HFFc6 (cell line): ENCODE measurements at regions not wholly inside any gene's neighbourhood (a gene's known extent, or its start where the extent isn't known, plus 50 kb on each side); places are given as distances from the start of the nearest gene placed in this dataset.
"Not testable (repeated sequence)": the region's sequence is repeated elsewhere in the genome, so short reads cannot be mapped to it uniquely, and the experiment has no call there.

Source experiments
- DNase-seq: peaks from one replicate; pipeline ENCODE4 v3.0.0-alpha.2; 2018
- H3K27ac Mint-ChIP-seq: 2 replicates; pipeline ENCODE4 v1.8.0; 2020; ENCODE audit warnings: mild to moderate bottlenecking, mixed read lengths
- H3K27me3 Mint-ChIP-seq: 2 replicates; pipeline ENCODE4 v1.8.0; 2021; ENCODE audit warnings: mild to moderate bottlenecking, moderate library complexity, mixed read lengths; ENCODE audit not compliant: insufficient read depth
- H3K36me3 Mint-ChIP-seq: 2 replicates; pipeline ENCODE4 v1.8.0; 2021; ENCODE audit warnings: low read depth, mixed read lengths
- H3K4me1 Mint-ChIP-seq: 2 replicates; pipeline ENCODE4 v1.8.0; 2020; ENCODE audit warnings: low read depth, mixed read lengths
- H3K4me3 Mint-ChIP-seq: 2 replicates; pipeline ENCODE4 v1.8.0; 2020; ENCODE audit warnings: mild to moderate bottlenecking, moderate library complexity, mixed read lengths
- H3K9me3 Mint-ChIP-seq: 2 replicates; pipeline ENCODE4 v1.8.0; 2020; ENCODE audit warnings: mild to moderate bottlenecking, mixed read lengths
- TF ChIP-seq, protein P1 (sequence below): fragments of 200-600 bp; sonication (generic); IDR thresholded peaks from 2 replicates; pipeline ENCODE4 v1.5.0; 2021; ENCODE audit warnings: antibody characterized with exemption, mild to moderate bottlenecking

DNA sequence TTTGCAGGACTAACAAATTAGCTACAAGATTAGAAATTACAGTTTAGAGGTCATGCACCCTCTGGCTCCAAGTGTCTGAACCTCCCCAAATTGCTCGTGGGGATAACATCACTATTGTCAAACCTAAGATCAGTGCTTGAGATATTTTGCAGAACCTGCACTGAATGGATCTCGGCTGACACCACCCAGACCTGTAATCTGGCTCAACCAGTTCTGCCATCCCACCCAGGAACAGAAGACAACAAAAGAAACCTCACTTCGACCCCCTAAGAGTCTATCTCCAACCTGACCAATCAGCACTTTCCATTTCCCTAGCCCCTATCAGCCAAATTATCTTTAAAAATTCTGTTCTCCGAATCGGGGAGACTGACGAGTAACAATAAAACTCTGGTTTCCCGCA lies 318.7 kb downstream of the NAP1L3 start:
- TF ChIP-seq, protein P1, sequence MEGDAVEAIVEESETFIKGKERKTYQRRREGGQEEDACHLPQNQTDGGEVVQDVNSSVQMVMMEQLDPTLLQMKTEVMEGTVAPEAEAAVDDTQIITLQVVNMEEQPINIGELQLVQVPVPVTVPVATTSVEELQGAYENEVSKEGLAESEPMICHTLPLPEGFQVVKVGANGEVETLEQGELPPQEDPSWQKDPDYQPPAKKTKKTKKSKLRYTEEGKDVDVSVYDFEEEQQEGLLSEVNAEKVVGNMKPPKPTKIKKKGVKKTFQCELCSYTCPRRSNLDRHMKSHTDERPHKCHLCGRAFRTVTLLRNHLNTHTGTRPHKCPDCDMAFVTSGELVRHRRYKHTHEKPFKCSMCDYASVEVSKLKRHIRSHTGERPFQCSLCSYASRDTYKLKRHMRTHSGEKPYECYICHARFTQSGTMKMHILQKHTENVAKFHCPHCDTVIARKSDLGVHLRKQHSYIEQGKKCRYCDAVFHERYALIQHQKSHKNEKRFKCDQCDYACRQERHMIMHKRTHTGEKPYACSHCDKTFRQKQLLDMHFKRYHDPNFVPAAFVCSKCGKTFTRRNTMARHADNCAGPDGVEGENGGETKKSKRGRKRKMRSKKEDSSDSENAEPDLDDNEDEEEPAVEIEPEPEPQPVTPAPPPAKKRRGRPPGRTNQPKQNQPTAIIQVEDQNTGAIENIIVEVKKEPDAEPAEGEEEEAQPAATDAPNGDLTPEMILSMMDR: no peak
- Mint-ChIP-seq H3K36me3 (no peaks in the 10 kb centered on the region), H3K9me3 (peaks cover 4% of the 10 kb centered on the region; the same call in 1 of the 2 replicates), H3K4me1 (no peaks in the 10 kb centered on the region), H3K27ac (no peak overlapping the region), H3K4me3 (no peak overlapping the region), H3K27me3 (no peaks in the 10 kb centered on the region)
- DNase-seq: no peak

GRCh38 chrX:93346309-93346708 lies 327.1 kb downstream of the NAP1L3 start:
- TF ChIP-seq, protein P1: no peak
- no peak for DNase-seq
- Mint-ChIP-seq H3K36me3 (no peaks in the 10 kb centered on the region; the same call in 1 of the 2 replicates), H3K9me3 (peaks cover 9% of the 10 kb centered on the region), H3K27me3 (no peaks in the 10 kb centered on the region; the same call in none of the 2 replicates), H3K27ac (no peak overlapping the region), H3K4me1 (no peaks in the 10 kb centered on the region), H3K4me3 (no peak overlapping the region)

- not testable (repeated sequence) for DNase-seq, H3K4me3 Mint-ChIP-seq, H3K4me1 Mint-ChIP-seq, H3K9me3 Mint-ChIP-seq, H3K27ac Mint-ChIP-seq, H3K27me3 Mint-ChIP-seq, H3K36me3 Mint-ChIP-seq
Measured at GRCh38 chrX:93344287-93344686, 329.1 kb downstream of the NAP1L3 start.

- H3K4me3 Mint-ChIP-seq: no peak overlapping the region
- H3K4me1 Mint-ChIP-seq: no peaks in the 10 kb centered on the region
- no peak for DNase-seq
- H3K27ac Mint-ChIP-seq: no peak overlapping the region
- no peaks in the 10 kb centered on the region for H3K36me3 Mint-ChIP-seq
- H3K27me3 Mint-ChIP-seq: no peaks in the 10 kb centered on the region
- TF ChIP-seq, protein P1: no peak
- H3K9me3 Mint-ChIP-seq: no peaks in the 10 kb centered on the region
Measured at GRCh38 chrX:93332329-93332728, 341.0 kb downstream of the NAP1L3 start.

GRCh38 chrX:93322110-93322509 lies 351.3 kb downstream of the NAP1L3 start:
- H3K4me1 Mint-ChIP-seq: no peaks in the 10 kb centered on the region
- H3K36me3 Mint-ChIP-seq: no peaks in the 10 kb centered on the region
- peaks cover 5% of the 10 kb centered on the region; the same call in 1 of the 2 replicates for H3K9me3 Mint-ChIP-seq
- H3K4me3 Mint-ChIP-seq: no peak overlapping the region
- TF ChIP-seq, protein P1: no peak
- no peak overlapping the region for H3K27ac Mint-ChIP-seq
- DNase-seq: no peak
- no peaks in the 10 kb centered on the region for H3K27me3 Mint-ChIP-seq

GRCh38 chrX:93319609-93320008 lies 353.8 kb downstream of the NAP1L3 start:
- Mint-ChIP-seq H3K4me3 (no peak overlapping the region), H3K4me1 (no peaks in the 10 kb centered on the region), H3K9me3 (peaks cover 5% of the 10 kb centered on the region; the same call in 1 of the 2 replicates), H3K36me3 (no peaks in the 10 kb centered on the region), H3K27ac (no peak overlapping the region), H3K27me3 (no peaks in the 10 kb centered on the region)
- no peak for DNase-seq
- TF ChIP-seq, protein P1: no peak
